D721Med (cell line): ENCODE measurements at regions not wholly inside any gene's neighbourhood (a gene's known extent, or its start where the extent isn't known, plus 50 kb on each side); places are given as distances from the start of the nearest gene placed in this dataset.

Experiments used
- DNase-seq: peaks from one replicate; pipeline ENCODE4 v3.0.0; 2011; ENCODE audit warnings: low spot score; ENCODE audit not compliant: insufficient read length
- FAIRE-seq: peaks from 2 replicates; lab custom pipeline; 2011; peaks lifted over from hg19 to GRCh38; lab: Jason Lieb, UNC
- TF ChIP-seq, protein P1 (sequence below): IDR thresholded peaks from 2 replicates; pipeline ENCODE4 v1.5.1; 2012; ENCODE audit warnings: mild to moderate bottlenecking, control low read depth; ENCODE audit not compliant: insufficient read depth; ENCODE audit errors: missing control alignments

DNA sequence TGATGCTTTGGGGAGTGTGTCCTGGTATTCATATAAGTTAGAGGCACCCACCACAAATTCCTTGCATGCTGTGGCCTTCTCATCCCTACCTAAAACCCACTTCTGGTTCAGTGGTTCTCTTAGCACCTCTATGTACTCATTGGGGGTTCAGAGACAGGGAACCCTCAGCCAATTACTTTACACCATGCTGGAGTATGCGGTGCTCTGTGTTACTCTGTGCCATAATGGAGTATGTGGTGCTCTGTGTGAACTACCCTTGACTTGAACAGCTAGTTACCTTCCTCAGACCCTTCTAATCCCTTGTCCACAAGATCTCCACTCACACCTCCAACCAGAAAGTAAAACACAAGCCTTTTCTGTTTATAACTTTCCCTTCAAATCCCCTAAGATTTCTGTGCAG, 172.5 kb upstream of the E2F7 start:
- TF ChIP-seq, protein P1, sequence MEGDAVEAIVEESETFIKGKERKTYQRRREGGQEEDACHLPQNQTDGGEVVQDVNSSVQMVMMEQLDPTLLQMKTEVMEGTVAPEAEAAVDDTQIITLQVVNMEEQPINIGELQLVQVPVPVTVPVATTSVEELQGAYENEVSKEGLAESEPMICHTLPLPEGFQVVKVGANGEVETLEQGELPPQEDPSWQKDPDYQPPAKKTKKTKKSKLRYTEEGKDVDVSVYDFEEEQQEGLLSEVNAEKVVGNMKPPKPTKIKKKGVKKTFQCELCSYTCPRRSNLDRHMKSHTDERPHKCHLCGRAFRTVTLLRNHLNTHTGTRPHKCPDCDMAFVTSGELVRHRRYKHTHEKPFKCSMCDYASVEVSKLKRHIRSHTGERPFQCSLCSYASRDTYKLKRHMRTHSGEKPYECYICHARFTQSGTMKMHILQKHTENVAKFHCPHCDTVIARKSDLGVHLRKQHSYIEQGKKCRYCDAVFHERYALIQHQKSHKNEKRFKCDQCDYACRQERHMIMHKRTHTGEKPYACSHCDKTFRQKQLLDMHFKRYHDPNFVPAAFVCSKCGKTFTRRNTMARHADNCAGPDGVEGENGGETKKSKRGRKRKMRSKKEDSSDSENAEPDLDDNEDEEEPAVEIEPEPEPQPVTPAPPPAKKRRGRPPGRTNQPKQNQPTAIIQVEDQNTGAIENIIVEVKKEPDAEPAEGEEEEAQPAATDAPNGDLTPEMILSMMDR, result no peak
- FAIRE-seq, result no peak
- no peak for DNase-seq

DNA sequence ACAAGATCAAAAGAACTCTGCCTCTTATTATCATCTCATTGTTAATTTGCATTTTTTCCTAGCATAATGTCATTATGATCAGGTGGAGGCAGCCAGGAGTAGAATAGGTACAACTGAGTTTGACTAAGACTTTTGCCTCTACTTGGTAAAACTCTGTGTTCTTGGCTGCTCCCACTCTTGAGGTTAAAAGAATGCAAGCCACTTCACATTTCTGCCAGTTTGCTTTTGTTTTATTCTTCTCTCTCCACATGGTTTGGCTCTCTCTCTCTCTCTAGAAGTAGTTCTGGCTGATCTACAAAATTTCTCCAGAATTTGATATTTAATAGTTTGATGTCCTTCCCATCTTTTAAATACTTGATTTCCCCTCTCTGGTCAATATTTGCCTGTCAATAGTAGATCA, 170.7 kb upstream of the E2F7 start:
- TF ChIP-seq, protein P1, result no peak
- no peak for DNase-seq
- no peak for FAIRE-seq

DNA sequence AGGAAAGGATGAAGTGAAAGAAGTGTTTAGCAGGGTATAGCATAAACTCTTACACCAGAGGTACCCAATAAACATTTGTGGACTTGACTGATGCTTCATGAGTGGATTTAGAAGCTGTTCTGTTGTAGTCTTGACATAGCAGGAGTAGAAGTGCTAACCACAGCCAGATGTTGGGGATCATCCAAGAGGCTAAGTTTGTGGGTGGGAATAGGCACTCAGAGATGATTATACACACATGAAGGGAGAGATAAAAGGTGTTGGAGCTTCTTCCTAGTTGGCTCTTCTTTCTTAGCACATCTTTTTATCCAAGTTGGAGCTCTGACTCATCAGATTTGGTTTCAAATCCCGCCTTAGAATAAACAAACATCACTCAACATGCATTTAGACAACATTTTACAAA, 166.7 kb upstream of the E2F7 start:
- FAIRE-seq (no peak), DNase-seq (no peak)
- TF ChIP-seq, protein P1, result no peak

DNA sequence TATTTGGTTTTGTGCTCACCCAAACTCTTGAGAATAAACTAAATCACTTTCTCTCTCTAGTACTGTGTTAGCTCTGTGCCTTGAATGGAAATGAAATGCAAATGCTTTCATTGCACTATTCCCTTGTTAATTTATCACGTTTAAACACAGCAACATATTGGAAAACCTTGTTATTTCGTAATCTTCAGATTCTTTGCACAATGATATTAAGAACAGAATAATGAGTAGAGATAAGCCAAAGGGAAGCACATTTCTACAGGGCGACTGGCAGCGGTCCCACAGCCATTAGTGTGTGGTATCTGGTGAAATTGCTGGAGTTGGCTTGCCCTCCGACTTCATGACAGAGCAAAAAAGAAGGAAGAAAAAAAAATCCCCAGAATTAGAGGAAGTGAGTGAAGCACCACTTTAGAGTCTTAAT, 166.1 kb upstream of the E2F7 start:
- TF ChIP-seq, protein P1, result no peak
- FAIRE-seq, result no peak
- no peak for DNase-seq

DNA sequence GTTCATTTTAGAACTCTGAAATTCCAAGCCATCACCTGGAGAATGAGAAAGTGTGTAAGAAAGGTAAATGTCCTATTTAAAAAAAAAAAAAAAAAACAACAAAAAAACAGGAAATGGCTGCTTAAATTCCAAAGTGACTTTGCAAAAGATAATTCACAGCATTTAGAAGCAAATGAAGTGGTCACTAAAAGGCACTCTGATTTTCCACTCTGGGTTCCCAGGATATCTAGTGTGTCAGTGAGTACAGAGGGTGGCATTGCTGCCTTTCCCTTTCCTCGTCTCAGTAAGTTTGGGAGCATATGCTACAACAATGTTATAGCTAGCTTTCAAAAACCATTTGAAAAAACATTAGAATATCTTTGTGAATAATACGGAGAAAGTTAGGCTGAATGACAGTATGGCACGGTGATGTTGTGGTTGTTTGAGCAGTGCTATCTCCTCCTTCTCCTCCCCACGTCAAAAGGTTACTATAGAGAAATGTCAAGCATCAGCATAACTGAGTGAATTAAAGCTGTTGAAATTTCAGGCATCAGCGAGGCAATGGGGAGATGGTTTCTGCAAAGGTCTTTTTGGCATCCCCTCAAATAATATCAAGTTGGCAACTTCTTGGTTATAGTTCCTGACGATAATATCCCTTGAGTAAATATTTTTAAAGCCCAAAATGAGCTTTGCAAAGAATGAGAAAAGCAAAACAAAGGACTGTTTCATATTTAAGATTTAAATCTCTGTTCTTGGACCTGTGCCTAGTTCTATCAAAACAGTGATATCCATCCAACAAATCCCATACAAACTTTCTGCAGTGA, 164.5 kb upstream of the E2F7 start:
- TF ChIP-seq, protein P1, result no peak
- FAIRE-seq (no peak), DNase-seq (no peak)

DNA sequence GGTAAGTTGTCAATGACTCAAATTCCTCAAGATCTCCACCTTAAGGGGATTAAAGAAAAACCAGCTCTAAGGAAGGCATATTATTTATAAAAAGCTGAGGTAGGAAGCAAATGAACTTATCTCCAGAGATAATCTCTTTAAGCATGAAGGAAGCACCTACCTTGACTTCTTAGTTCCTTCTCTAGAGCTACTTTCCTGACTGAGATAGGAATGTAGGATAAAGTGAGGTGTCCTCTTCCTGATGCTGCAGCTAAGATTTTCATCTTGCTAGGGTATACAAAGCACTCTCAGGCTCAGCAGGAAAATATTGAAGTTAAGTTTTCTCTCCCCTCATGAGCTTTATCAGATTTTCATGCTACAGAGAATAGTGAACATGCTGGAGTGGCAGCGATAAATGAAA, 163.0 kb upstream of the E2F7 start:
- DNase-seq (no peak), FAIRE-seq (no peak)
- TF ChIP-seq, protein P1, result no peak

DNA sequence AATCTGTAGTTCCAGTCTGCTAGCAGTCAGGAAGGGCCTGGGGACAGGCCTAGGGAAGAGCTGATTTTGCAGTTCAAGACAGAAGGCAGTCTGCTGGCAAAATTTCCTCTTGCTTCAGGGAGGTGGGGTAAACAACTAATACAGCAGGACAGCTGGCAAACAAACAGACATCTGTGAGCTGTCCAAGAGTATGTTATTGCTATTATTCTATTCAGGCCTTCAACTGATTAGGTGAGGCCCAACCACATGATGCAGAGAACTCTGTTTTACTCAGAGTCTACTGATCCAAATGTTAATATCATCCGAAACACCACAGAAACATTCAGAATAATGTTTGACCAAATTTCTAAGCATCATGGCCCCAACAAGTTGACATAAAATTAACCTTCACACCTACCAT, 161.0 kb upstream of the E2F7 start:
- DNase-seq (no peak), FAIRE-seq (no peak)
- TF ChIP-seq, protein P1, result no peak
